HUES6 (cell line): ENCODE measurements at regions not wholly inside any gene's neighbourhood (a gene's known extent, or its start where the extent isn't known, plus 50 kb on each side); places are given as distances from the start of the nearest gene placed in this dataset.

ENCODE experiments used
- H3K27ac ChIP-seq: 2 replicates; pipeline ENCODE4 v1.7.0; 2013; ENCODE audit warnings: low read depth, mild to moderate bottlenecking, low read length, inconsistent platforms
- H3K27me3 ChIP-seq: 2 replicates; pipeline ENCODE4 v1.6.1; 2013; ENCODE audit warnings: low read length; ENCODE audit not compliant: control insufficient read depth, insufficient read depth
- H3K36me3 ChIP-seq: 2 replicates; pipeline ENCODE4 v1.6.1; 2013; ENCODE audit warnings: low read length; ENCODE audit not compliant: control insufficient read depth, insufficient read depth
- H3K4me1 ChIP-seq: 2 replicates; pipeline ENCODE4 v1.6.1; 2013; ENCODE audit warnings: low read length; ENCODE audit not compliant: control insufficient read depth, insufficient read depth
- H3K4me3 ChIP-seq: 2 replicates; pipeline ENCODE4 v1.5.1; 2013; ENCODE audit warnings: low read depth, low read length
- H3K9ac ChIP-seq: one replicate; pipeline ENCODE4 v1.6.1; 2013; ENCODE audit warnings: mild to moderate bottlenecking, low read length
- H3K9me3 ChIP-seq: 2 replicates; pipeline ENCODE4 v1.6.1; 2013; ENCODE audit warnings: low read depth, low read length; ENCODE audit not compliant: control insufficient read depth, insufficient read depth

DNA sequence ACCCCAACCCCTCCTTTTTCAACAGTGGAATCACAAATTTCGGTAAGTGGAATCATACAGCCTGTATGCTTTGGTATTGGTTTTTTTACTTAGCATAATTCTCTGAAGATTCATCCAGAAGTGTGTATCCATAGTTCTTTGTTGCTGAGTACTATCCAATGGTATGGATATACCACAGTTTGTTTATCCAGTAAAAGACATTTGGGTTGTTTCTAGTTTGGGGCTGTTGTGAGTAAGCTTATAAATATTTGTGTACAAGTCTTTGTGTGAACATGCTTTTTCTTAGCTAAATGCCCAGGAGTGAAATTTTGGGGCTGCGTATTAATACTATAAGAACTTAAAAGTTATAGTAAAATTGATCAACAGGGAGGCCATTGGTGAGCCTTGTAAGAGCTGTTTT is 57.5 kb upstream of the GC start:
- Histone ChIP-seq H3K4me1 (no peaks in the 10 kb centered on the region; the same call in 1 of the 2 replicates), H3K27me3 (no peaks in the 10 kb centered on the region), H3K9ac (no peak overlapping the region), H3K9me3 (no peaks in the 10 kb centered on the region), H3K4me3 (no peak overlapping the region), H3K36me3 (no peaks in the 10 kb centered on the region), H3K27ac (no peak overlapping the region)

DNA sequence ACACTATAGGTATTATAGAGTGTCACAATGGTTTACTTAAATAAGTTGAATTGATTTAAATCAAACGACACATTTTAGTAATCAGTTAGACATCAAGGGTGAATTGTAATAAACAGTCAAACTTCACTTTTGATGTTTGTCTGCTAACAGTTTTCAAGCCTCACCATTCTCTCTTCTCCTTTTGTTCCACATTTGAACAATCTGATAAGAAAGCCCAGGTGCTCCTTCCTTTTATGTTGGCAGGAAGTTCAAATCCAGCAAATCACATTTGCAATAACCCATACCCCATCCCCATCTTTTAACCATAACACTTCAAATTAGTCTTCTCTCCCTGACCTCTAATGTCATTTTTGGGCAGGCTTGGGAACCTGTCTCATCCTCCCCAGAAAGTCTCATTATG is 63.4 kb upstream of the GC start:
- Histone ChIP-seq H3K27ac (no peak overlapping the region), H3K4me3 (no peak overlapping the region), H3K36me3 (no peaks in the 10 kb centered on the region), H3K9ac (no peak overlapping the region), H3K4me1 (no peaks in the 10 kb centered on the region; the same call in 1 of the 2 replicates), H3K9me3 (no peaks in the 10 kb centered on the region), H3K27me3 (no peaks in the 10 kb centered on the region)

DNA sequence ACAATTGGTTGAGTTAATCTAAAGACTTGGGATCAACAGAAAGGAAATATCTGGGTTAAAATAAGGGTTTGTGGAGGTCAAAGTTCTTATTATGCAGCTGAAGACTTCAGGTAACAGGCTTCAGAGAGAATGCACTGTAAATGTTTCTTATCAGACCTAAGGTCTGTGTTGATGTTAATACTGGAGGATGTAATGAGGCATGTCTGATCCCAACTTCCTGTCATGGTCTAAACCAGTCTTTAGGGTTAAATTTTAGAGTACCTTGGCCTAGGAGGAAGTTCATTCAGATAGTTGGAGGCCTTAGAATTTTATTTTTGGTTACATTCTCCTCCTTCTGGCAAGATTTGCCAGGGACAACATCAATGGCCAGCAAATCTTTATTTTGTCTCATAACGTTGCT is 72.1 kb upstream of the GC start:
- Histone ChIP-seq H3K36me3 (no peaks in the 10 kb centered on the region), H3K9me3 (peaks cover 28% of the 10 kb centered on the region), H3K4me3 (no peak overlapping the region), H3K27ac (no peak overlapping the region), H3K9ac (no peak overlapping the region), H3K4me1 (peaks cover 11% of the 10 kb centered on the region; the same call in 1 of the 2 replicates), H3K27me3 (no peaks in the 10 kb centered on the region)

DNA sequence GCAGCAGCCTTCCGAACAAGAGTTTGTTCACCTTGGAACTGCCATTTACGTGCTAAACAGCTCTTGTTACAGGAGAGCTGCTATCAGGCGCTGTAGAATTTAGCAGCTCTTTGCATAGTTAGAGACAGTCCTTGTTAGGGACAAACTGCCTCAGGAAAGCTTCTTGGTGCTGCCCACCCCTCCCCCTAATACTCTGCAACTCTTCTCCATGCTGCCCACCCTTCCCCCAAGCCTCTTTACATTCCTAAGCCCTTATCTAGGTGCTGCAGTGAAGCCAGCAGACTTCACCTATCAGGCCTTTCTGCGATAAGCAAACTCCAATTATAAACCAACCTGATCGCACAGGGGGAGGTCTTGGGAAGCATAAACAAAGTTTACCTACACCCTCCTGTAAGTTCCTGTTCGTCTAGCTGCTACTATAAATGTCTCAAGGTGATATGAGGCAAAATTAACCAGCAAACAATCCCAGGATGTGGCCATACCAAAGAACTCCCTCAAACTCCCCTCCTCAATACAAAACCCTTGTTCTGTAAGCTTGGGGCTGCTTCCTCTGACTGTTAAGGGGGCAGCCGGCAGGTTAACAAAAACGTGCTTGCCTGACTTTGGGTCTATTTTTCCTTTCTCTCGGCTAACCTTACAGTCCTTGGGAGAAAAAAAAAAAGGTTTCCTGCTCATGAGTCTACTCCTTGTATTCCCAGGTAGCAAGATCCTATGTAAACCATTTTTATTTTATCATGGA is 74.0 kb upstream of the GC start:
- Histone ChIP-seq H3K4me3 (peak overlapping the region; percentile 21; the same call in 1 of the 2 replicates), H3K9ac (no peak overlapping the region), H3K9me3 (peaks cover 35% of the 10 kb centered on the region)

GRCh38 chr4:71860643-71861042 is 76.8 kb upstream of the GC start:
- Histone ChIP-seq H3K9me3 (peaks cover 62% of the 10 kb centered on the region), H3K36me3 (no peaks in the 10 kb centered on the region; the same call in 1 of the 2 replicates), H3K9ac (no peak overlapping the region), H3K4me3 (no peak overlapping the region), H3K4me1 (peaks cover 11% of the 10 kb centered on the region; the same call in 1 of the 2 replicates), H3K27me3 (no peaks in the 10 kb centered on the region), H3K27ac (no peak overlapping the region)

More for the DNA sequence above, 74.0 kb upstream of the GC start:
- H3K27me3 ChIP-seq, result no peaks in the 10 kb centered on the region
- H3K27ac ChIP-seq, result peak overlapping the region; percentile 56; the same call in 1 of the 2 replicates
- no peaks in the 10 kb centered on the region for H3K36me3 ChIP-seq
- peaks cover 11% of the 10 kb centered on the region; the same call in 1 of the 2 replicates for H3K4me1 ChIP-seq

DNA sequence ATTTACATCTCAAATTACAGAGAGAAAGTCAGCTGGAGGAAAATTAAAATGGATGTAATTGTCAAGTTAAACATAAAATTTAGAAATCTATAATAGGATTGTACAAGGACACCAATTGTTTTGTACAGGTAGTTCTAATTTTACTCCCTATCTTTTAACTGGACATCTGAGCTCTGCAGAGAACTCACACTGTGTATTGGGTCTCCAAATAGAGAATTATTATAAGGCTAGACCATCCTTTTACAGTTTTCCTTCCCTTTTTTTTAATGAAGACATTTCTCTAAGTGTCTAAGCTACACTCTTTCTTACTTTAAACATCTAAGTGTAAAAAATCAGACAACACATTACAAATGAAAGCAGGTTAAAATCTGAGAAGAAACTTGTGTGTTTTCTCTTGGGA is 78.4 kb upstream of the GC start:
- Histone ChIP-seq H3K9me3 (peaks cover 74% of the 10 kb centered on the region), H3K27me3 (no peaks in the 10 kb centered on the region)

GRCh38 chr4:71863457-71863856 is 79.6 kb upstream of the GC start:
- Histone ChIP-seq H3K36me3 (no peaks in the 10 kb centered on the region; the same call in 1 of the 2 replicates), H3K9ac (no peak overlapping the region), H3K27ac (no peak overlapping the region), H3K4me1 (peaks cover under 1% of the 10 kb centered on the region; the same call in 1 of the 2 replicates), H3K27me3 (no peaks in the 10 kb centered on the region), H3K4me3 (no peak overlapping the region), H3K9me3 (peaks cover 71% of the 10 kb centered on the region)

More for the DNA sequence above, 78.4 kb upstream of the GC start:
- no peak overlapping the region for H3K9ac ChIP-seq
- no peaks in the 10 kb centered on the region; the same call in 1 of the 2 replicates for H3K36me3 ChIP-seq
- no peak overlapping the region for H3K4me3 ChIP-seq
- H3K4me1 ChIP-seq, result peaks cover 4% of the 10 kb centered on the region; the same call in 1 of the 2 replicates
- H3K27ac ChIP-seq, result no peak overlapping the region

- Histone ChIP-seq H3K9me3 (peaks cover 65% of the 10 kb centered on the region), H3K27me3 (no peaks in the 10 kb centered on the region), H3K9ac (no peak overlapping the region), H3K36me3 (no peaks in the 10 kb centered on the region; the same call in 1 of the 2 replicates), H3K4me1 (no peaks in the 10 kb centered on the region), H3K4me3 (no peak overlapping the region), H3K27ac (no peak overlapping the region)
Measured at GRCh38 chr4:71864380-71864779, 80.5 kb upstream of the GC start.

- Histone ChIP-seq H3K9me3 (peaks cover 61% of the 10 kb centered on the region), H3K36me3 (no peaks in the 10 kb centered on the region; the same call in 1 of the 2 replicates), H3K27ac (no peak overlapping the region), H3K9ac (no peak overlapping the region), H3K4me3 (no peak overlapping the region), H3K4me1 (no peaks in the 10 kb centered on the region), H3K27me3 (no peaks in the 10 kb centered on the region)
Measured at GRCh38 chr4:71866212-71866885, 82.5 kb upstream of the GC start.

- Histone ChIP-seq H3K4me1 (no peaks in the 10 kb centered on the region), H3K27ac (no peak overlapping the region), H3K36me3 (no peaks in the 10 kb centered on the region; the same call in 1 of the 2 replicates), H3K9me3 (peaks cover 58% of the 10 kb centered on the region), H3K27me3 (no peaks in the 10 kb centered on the region), H3K4me3 (no peak overlapping the region), H3K9ac (no peak overlapping the region)
Measured at GRCh38 chr4:71867598-71867997, 83.7 kb upstream of the GC start.

DNA sequence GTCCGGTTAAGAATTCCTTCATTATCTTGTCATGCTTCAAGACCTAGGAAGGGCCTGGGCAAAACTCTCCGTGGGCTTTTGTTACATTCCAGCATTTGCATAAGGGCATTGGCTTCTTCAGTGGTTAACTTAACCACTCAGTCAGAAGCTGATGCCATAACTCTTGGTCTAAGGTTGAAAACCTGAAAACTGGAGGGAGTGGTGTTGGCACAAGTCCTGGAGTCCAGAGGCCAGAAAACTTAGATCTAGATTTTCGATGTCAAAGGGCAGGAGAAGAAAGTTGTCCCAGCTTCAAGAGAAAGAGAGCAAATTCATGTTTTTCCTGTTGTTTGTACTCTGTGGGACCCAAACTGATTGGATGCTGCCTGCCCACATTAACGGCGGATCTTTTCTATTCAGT is 86.6 kb upstream of the GC start:
- Histone ChIP-seq H3K4me3 (no peak overlapping the region), H3K9ac (no peak overlapping the region), H3K4me1 (no peaks in the 10 kb centered on the region), H3K27me3 (no peaks in the 10 kb centered on the region), H3K9me3 (peaks cover 31% of the 10 kb centered on the region), H3K27ac (no peak overlapping the region), H3K36me3 (no peaks in the 10 kb centered on the region)
